SK-MEL-5 (cell line): ENCODE measurements at regions not wholly inside any gene's neighbourhood (a gene's known extent, or its start where the extent isn't known, plus 50 kb on each side); places are given as distances from the start of the nearest gene placed in this dataset.
"Not testable (repeated sequence)": the region's sequence is repeated elsewhere in the genome, so short reads cannot be mapped to it uniquely, and the experiment has no call there.

Experiments used
- DNase-seq: peaks from one replicate; pipeline ENCODE4 v3.0.0-alpha.2; 2016; ENCODE audit warnings: low read depth, low spot score
- in situ Hi-C: cut with HindIII; loops from 2 replicates; pipeline ENCODE4 v1.10.0; 2016; ENCODE audit warnings: low sequenced_read_pairs, high pct_unique_total_duplicates, low pct_unique_long_range_greater_than_20kb

DNA sequence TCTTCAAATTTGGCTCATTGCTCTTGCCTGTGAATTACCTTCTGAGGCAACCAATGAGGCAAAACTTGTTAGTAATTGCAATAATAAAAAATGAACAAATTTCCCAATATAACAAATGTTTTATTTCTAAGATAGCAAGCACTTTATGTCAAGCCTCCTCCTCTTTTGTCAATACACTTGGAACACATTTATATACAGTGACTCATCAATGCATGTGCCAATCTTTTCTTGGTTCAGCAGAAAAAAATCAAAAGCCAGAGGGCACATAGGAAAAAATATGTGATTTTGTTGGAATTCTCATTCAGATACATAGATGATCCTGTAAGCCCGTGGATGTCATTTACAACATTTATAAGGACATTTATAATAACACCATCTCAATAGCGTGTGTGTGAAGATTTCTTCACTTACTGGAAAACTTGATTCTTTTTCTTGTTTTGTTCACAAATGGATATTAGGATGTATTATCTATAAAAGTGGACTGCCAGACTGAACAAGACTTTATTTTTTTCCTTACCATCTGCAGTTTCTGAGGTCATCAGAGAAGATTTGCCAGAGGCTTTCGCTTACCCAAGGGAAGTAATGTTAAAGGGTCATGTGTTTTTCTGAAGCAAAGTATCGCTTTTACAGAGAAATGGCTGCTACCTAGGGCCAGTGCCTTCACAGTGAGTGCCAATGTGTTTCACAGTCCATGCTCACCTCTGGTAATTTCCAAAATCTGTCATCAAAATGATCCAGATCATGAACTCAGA lies 645.7 kb upstream of the PTBP2 start:
- in situ Hi-C loops: no loop called here
- no peak for DNase-seq

DNA sequence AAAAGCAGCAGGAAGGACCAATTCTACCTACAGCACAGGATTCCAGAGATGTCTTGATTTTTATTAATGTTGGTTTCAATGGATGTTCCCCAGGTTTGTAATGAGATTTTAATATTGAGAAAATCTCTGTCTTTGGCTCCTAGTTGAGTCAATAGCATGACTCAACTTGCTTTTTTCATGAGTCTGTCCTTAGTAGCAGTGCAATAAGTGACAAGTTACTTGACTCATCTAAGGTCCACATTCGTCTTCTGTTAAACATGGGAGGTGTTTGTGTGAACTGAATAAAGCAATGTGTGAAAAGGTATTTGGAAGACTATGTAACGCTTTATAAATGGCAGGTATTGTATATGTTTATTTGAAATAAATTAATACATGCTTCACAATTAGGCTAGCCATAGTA lies 645.0 kb upstream of the PTBP2 start:
- no peak for DNase-seq
- in situ Hi-C loops: no loop called here

DNA sequence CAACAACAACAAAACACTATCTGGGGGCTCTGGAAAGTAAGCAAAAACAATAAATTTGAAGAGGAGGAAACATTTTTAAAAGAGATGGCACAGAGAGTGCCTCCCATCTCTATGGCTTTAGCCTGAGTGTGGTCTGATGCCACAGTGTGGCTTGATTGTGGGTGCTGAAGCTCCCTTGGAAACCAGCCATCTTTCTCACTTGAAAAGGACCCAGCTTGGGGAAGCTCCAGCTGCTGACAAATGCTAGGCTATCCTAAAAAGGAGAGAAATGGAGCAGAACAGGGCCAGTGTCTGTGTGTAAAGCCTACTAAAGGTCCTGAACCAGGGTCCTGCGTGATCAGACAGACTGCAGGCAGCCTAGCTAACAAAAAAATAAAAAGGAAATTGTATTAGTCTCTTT lies 642.0 kb upstream of the PTBP2 start:
- in situ Hi-C loops: no loop called here
- DNase-seq: no peak

DNA sequence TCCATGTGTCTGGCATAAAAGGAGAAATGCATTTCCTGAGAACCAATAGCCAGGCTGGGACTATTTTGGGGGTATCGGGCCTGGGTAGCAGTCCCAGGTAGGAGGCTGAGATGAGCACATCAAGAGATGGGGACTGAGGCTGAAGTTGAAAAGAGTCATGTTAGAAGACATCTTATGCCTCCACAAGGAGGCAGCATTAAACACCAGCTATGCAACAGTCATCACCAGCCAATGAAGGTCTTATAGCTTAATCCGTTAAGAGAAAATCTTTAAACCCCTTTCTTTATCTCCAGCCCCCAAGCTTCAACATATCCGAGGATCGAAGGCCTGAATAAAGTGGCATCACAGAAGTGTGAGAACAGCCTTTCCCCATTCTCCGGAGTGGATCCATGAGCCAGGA lies 640.7 kb upstream of the PTBP2 start:
- DNase-seq: peak; percentile 21
- in situ Hi-C loops: no loop called here

DNA sequence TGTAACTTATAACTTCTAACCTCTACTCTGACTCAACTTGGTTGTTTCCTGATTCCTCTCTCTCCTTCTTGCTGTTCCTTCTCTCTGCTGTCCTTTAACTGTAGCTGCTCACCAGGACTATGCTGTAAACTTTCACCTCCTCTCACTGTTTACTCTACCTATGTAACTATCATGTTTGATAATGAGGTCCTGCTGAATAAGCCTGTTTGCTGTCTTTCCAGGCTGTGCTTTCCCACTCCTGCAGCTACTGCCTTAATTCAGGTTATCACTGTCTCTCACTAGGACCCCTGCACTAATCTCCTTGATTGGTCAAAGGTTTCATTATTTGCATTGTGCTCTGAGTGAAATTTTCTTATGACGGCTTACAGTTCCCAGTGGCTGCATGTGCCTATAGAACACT lies 633.9 kb upstream of the PTBP2 start:
- in situ Hi-C loops: no loop called here
- DNase-seq: no peak

DNA sequence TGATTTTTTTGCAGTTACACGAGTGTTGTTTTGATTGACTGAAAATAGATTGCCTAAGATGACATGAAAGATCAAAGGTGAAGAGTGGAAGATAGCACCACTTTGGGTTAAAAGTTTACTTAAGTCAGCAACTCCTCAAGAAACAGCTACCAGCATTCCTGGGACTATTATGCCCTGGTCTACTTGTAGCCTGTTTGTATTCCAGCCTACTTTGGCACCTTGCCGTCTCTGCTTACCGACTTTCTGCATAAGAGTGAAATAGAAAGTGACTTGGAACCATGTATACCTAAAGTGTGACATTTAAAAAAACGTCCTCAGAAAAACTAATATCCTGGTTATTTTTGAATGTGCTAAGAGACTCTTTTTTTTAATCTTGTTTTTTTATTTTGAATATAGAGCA lies 631.5 kb upstream of the PTBP2 start:
- in situ Hi-C loops: no loop called here

DNA sequence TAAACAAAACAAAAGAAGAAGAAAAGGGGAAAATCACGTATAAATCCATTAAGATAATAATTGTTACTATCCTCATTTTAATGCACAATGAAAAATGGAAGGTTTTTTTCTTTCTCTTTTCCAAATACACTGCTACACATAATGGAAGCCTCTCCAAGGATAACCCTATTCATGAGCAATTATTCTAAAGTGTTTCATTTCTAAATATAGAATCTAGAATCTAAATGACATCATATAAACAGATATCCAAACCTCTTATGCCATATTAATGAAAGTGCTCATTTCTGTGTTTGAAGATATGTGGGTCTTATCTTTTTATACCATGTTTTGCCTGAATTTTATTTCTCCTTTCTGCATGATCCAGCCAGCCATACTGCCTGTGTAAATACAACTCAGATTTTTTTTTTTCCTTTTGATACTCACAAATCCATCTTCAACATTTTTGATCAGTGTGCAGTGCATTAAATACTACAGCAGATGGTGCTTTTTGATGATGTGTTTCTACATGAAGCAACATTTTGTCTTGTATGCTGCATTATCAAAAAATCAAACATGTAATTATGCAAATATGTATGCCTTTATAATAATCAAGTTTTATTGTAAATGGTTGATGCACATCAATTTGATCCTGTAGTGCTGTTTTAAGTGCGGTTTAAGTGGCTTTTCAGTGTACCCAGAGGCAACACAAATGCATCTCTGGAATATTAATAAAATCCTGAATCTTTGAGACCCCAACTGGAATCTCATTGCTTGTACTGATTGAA lies 625.6 kb upstream of the PTBP2 start:
- DNase-seq: no peak
- in situ Hi-C loops: no loop called here

More for the DNA sequence above, 631.5 kb upstream of the PTBP2 start:
- no peak for DNase-seq

DNA sequence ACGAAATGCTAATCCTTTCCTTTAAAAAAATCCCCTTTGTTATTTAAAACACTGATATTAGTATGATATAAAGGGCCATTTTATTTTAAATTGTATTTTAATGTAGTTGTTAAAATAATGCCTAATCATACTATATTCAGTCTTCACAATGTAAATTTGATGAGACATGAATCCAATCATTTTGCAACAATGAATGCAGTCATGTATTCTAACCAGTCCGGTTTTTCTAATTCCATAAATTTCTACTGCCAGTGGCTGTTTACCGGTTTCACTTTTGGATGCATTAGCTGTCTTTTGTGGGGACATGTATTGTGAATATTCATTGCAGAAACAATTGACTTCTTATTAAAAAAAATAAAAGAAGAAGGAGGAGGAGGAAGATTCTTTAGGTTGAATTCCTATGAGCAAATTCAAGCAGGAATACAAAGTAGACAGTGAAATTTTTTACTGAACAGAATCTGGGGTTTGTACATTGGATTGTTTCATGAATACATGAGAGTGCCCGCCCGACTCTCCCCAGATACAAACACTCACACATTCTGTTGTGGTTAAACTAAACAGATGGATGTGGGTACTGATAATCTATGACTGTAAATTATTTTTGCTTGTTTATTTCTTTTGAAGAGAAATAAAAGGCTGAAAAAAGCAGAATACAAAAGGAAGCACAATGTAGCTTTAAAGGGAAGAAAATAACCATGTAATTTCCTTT lies 624.8 kb upstream of the PTBP2 start:
- DNase-seq: no peak

DNA sequence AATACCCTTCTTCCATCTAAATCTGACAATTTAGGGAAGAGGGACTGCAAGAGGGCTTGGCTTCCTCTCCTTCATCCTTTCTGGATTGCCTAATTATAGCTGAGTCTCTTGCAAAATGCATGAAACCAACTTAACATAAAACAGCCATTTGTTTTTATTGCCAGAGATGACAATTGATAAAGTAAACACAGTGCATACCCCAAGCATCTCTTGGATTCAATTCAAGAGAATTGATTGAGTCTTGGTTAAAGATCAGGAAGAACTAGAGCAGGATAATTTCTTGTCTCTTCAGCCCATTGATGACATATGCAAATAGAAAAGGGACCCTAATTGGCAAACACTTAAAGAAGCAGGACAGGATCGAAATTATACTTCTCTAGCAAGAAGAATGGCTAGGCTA lies 617.1 kb upstream of the PTBP2 start:
- in situ Hi-C loops: no loop called here
- no peak for DNase-seq

More for the DNA sequence above, 624.8 kb upstream of the PTBP2 start:
- in situ Hi-C loops: no loop called here

DNA sequence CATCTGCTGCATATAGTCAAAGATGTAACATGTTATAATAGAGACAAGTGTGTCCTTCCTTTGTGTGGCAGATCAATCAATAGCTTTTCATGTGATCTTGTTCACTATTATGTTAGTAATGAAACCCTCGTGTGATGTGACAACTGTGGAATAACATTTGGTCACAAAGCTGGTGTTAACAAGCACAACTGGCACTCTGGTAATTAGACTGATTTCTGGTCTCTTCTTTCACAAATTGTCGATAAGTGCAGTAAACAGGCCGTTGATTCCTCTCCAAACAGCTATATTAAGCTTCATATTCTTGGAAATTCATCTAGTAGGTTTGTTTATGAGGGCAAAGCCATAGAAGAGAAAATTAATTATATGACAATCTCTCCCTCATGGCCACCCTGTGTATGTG lies 616.7 kb upstream of the PTBP2 start:
- in situ Hi-C loops: no loop called here
- DNase-seq: no peak

DNA sequence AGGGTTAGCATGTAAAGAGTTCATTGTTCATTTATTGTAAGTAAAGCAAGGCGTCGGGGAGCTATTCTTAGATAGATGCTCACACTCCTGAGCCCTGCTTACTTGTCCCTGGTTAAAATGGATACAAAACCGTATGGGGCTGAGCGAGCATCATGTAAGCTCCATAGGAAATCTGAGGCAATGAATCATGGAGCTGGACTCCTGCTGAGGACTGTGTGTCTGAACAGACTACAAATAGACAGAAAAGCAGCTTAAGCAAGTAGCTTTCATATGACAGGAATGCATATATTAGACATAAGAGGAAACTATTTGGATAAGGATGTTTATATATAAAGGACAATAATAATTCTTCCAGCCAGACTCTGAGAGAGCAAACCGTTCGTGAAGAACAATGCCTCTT lies 604.9 kb upstream of the PTBP2 start:
- in situ Hi-C loops: no loop called here
- DNase-seq: no peak

DNA sequence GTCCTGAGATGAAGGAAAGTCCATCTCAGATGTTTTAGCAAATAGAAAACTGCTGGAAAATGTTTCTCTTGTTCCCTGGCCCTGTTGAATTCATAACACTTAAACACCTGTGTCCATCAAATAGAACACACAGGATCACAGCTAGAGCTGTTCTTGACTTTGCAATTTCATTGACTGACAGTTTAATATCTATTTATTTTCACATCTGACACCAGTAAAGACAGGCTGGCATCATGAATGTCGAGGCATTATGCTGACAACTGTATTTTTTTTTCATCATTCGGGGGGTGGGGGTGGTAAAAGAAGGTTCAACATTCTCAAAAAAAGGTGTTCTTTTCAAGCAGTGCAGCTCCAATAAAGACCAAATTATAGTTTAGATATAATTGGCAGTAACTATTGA lies 591.2 kb upstream of the PTBP2 start:
- in situ Hi-C loops: no loop called here
- no peak for DNase-seq

DNA sequence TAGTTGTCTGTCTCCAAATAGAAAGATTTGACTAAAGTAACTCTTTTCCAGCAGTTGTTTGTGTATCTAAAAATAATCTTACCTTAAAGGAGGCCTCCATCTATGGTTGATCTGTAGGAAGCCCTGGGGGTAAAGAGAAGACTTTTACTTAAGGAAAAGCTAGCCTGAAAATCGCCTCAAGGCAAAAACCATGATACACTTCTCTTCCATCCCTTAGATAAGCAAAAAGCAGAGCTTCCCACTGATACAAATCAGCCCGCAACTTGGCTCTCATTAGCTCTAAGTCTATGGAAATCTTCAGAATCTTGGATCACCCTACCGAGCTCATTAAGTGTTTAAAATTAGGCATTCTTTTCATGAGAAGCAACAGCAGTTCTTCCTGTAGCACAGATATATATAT lies 576.9 kb upstream of the PTBP2 start:
- DNase-seq: no peak
- in situ Hi-C loops: no loop called here

DNA sequence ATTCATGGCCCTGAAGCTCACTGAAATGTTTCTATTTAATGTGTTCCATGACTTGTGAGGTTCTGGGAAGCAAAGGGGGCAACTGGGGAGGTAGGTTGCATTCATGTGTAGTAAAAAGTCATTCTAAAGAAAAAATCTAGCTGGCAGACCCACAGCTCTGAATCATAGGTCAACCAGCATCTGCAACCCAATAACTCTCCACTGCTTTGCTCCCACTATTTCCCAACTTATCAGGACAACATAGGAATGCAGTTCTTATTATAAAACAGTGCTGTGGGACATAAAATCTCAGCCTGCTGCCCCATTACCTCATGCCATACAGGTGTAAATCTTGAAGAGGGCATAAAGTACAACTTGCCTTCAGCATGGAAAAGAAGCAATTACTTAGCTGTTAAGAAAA lies 576.1 kb upstream of the PTBP2 start:
- no peak for DNase-seq
- in situ Hi-C loops: no loop called here

DNA sequence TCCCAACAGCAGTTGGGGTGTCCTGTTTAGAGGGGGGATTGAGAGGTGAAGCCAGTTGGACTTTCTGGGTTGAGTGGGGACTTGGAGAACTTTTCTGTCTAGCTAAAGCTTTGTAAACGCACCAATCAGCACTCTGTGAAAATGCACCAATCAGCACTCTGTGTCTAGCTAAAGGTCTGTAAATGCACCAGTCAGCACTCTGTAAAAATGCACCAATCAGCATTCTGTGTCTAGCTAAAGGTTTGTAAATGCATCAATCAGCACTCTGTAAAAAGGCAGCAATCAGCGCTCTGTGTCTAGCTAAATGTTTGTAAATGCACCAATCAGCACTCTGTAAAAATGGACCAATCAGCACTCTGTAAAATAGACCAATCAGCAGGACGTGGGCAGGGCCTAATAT lies 568.6 kb upstream of the PTBP2 start:
- DNase-seq, in situ Hi-C loops: not testable (repeated sequence)

DNA sequence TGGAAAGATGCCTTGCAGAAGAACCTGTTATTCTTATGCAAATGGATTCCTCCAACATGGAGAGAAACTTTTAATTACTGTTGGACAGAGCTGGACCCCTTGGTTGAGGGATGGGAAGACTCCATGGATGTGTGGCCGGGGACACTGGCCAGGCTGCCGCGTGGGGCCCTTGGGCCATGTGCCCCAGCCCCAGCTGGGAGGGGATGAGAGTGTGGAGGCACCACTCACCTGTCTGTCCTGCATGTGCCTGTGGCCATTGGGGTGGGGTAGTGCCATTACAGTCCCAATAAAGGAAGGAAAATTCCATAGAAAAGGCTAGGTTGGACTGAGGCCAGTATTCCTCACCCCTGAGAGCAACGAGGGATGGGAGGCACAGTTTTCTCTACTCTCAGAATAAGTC lies 564.5 kb upstream of the PTBP2 start:
- no peak for DNase-seq
- in situ Hi-C loops: no loop called here

DNA sequence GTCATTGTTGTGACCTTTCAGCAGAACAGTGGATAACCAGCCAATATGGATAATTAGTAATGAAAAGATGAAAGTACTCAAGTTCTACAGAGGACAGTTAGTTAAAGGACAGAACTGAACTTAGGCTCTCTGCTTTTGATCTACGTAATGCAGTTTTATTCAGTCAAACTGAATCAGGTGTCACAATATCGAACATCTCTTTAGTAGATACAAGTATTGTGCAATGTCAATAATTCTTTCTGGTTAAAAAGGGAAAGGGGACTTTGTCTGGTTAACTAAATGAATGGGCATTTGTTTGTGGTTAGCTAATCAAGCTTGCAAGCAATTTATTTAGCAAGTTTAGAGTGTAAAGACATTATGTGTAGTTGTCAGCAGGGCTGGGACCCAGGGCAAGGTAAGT lies 562.2 kb upstream of the PTBP2 start:
- DNase-seq: no peak

DNA sequence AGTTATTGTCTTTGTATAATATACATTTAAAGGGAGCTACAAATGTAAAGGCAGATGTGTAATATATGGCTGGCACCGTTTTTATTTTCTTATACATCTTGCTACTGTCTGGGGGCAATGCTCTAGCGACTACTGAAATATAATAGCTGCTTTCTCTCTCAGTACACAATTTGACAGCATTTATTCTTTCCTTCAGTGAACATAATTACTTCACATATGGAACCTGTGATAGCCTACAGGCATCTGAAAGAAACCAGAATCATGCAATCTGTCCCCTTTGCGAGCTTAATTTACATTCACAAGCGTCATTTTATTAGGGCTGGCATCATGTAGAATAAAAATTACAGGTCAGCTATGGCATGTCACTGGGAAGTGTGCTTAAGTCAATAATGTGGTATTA lies 557.5 kb upstream of the PTBP2 start:
- in situ Hi-C loops: no loop called here

More for the DNA sequence above, 562.2 kb upstream of the PTBP2 start:
- in situ Hi-C loops: no loop called here

DNA sequence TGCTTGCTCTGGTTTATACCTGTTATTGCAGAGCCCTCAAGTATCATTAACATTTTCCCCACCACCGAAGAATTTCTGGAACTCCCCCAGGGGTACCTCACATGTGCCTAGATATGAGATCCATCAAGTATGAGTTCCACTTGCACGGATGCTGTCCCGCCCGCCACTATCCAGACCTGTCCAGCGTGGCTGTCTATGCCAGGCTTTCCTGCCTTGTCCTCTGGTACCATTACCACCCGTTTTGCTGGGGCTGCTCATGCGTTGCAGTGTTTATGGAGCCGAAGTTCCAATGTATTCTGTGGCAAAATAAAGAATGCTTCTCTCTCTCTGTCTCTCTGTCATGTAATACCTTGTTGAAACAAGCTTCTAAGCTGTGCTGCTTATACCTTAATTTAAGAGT lies 543.5 kb upstream of the PTBP2 start:
- no peak for DNase-seq
- in situ Hi-C loops: no loop called here

More for the DNA sequence above, 557.5 kb upstream of the PTBP2 start:
- no peak for DNase-seq
